Activated CD4-positive, alpha-beta memory T cell treated with anti-CD3 and anti-CD28 coated beads, Interleukin-2, amount 10 ng/mL, durations not matched to agents 7 days and 5 days (primary cell): ENCODE measurements at regions not wholly inside any gene's neighbourhood (a gene's known extent, or its start where the extent isn't known, plus 50 kb on each side); places are given as distances from the start of the nearest gene placed in this dataset.

Experiments used
- CTCF ChIA-PET: fragments of 350-600 bp; sonication (Branson Sonifier 250); formaldehyde crosslinking; loops from one replicate; lab custom pipeline; 2021; ENCODE audit warnings: antibody characterized with exemption, inconsistent platforms; lab: Charles Lee
- POLR2A ChIA-PET: fragments of 350-600 bp; sonication (Branson Sonifier 250); formaldehyde crosslinking; loops from one replicate; lab custom pipeline; 2021; ENCODE audit warnings: antibody characterized with exemption; lab: Charles Lee
- DNase-seq: peaks from one replicate; pipeline ENCODE4 v3.0.0-alpha.2; 2020
- H3K27ac Mint-ChIP-seq: one replicate; pipeline ENCODE4 v1.8.0; 2021; ENCODE audit warnings: mild to moderate bottlenecking, mixed read lengths
- H3K27me3 Mint-ChIP-seq: one replicate; pipeline ENCODE4 v1.8.0; 2021; ENCODE audit warnings: mixed read lengths
- H3K36me3 Mint-ChIP-seq: one replicate; pipeline ENCODE4 v1.8.0; 2021; ENCODE audit warnings: low read depth, mixed read lengths
- H3K4me1 Mint-ChIP-seq: one replicate; pipeline ENCODE4 v1.8.0; 2021; ENCODE audit warnings: mixed read lengths
- H3K4me3 Mint-ChIP-seq: one replicate; pipeline ENCODE4 v1.8.0; 2021; ENCODE audit warnings: mild to moderate bottlenecking, mixed read lengths
- H3K9me3 Mint-ChIP-seq: one replicate; pipeline ENCODE4 v1.8.0; 2021; ENCODE audit warnings: mixed read lengths

GRCh38 chr1:162927421-162927820 is 66.4 kb upstream of the CCDC190 start:
- no peak for DNase-seq
- Mint-ChIP-seq H3K4me3 (no peak overlapping the region), H3K4me1 (no peaks in the 10 kb centered on the region), H3K27me3 (peaks cover 8% of the 10 kb centered on the region), H3K9me3 (no peaks in the 10 kb centered on the region), H3K36me3 (no peaks in the 10 kb centered on the region), H3K27ac (no peak overlapping the region)
- ChIA-PET CTCF (no interaction called here), POLR2A (no interaction called here)

DNA sequence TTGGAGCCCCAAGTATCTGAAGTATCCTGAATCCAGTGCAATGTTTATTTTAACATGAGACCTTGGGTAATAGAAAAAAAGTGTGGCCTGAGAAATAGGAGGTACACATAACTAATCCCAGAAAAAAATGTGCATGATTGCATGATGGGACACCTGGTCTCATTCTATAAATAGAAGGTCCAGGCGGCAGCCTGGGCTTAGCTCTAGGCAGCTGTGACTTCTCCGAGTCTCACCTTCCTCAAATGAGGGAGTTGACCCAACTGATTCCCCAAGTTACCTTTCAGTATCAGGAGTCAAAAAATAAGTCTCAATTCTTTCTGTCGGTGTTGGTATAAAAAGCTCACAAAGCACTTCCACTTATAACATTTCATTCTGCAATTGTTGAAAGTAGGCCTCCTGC is 65.9 kb upstream of the CCDC190 start:
- peaks cover 8% of the 10 kb centered on the region for H3K27me3 Mint-ChIP-seq
- H3K27ac Mint-ChIP-seq: no peak overlapping the region
- no peaks in the 10 kb centered on the region for H3K36me3 Mint-ChIP-seq
- CTCF ChIA-PET: no interaction called here
- no peak for DNase-seq
- POLR2A ChIA-PET: no interaction called here
- H3K4me1 Mint-ChIP-seq: no peaks in the 10 kb centered on the region
- H3K9me3 Mint-ChIP-seq: no peaks in the 10 kb centered on the region
- no peak overlapping the region for H3K4me3 Mint-ChIP-seq

DNA sequence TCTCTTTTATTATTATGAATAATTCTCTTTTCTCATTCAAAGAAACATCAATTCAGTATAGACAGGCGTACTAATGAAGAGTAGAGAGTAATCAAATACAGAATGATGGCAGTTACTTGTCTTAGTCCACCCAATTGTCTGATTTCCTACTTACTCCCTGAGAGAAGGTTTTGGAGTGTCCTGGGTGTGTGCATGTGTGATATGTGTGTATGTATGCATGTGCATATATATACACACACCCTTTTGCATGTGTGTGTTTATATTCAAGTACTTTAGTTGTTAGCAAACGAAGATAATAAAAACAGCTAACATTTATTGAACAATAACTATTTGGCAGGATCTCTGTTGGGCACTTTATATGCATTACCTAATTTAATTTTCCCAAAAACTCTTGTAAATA is 63.2 kb upstream of the CCDC190 start:
- ChIA-PET POLR2A (no interaction called here), CTCF (no interaction called here)
- H3K9me3 Mint-ChIP-seq: no peaks in the 10 kb centered on the region
- no peaks in the 10 kb centered on the region for H3K27me3 Mint-ChIP-seq
- no peak for DNase-seq
- no peaks in the 10 kb centered on the region for H3K4me1 Mint-ChIP-seq
- no peak overlapping the region for H3K4me3 Mint-ChIP-seq
- H3K27ac Mint-ChIP-seq: no peak overlapping the region
- H3K36me3 Mint-ChIP-seq: no peaks in the 10 kb centered on the region

DNA sequence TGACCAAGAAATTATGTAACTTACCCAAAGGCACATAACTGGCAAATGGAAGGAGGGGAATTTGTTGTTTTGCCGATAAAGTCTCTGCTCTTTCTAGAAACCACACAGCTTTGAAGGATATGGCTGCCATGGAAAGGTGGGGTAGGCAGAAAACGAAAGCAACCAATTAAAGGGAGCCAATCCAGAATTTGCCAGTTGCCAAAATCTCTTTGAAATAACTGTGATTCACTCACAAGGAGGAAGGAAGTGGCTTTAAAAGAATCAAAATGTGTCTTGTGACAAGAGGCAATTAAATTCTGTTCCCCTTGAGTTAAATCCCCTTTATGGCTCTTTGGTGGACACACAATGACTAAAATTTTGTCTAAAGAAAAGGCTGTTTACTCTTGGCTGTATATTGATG is 61.2 kb upstream of the CCDC190 start:
- Mint-ChIP-seq H3K9me3 (no peaks in the 10 kb centered on the region), H3K27ac (no peak overlapping the region), H3K27me3 (no peaks in the 10 kb centered on the region), H3K4me3 (no peak overlapping the region), H3K36me3 (no peaks in the 10 kb centered on the region), H3K4me1 (no peaks in the 10 kb centered on the region)
- ChIA-PET POLR2A (no interaction called here), CTCF (no interaction called here)
- DNase-seq: no peak

DNA sequence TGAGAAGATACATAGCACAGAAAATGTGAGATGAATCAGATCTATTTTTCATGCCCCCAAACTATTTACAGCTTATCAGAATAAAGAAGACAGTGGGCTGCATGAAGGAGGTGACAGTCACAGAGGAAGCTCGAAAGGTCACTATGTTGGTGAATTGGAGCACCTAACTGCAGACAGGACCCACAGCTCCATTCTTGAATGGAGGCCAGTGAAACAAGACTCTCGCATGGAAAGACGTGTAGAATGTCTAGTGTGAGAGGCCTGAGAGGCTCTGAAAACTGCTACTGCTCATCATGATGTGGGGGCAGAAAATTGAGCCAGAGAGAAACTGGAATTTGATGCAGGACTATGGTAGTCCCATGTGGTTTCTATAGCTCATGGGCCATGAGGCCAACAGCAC is 60.3 kb upstream of the CCDC190 start:
- DNase-seq: no peak
- H3K36me3 Mint-ChIP-seq: no peaks in the 10 kb centered on the region
- H3K27ac Mint-ChIP-seq: no peak overlapping the region
- ChIA-PET POLR2A (no interaction called here), CTCF (no interaction called here)
- H3K9me3 Mint-ChIP-seq: no peaks in the 10 kb centered on the region
- H3K27me3 Mint-ChIP-seq: no peaks in the 10 kb centered on the region
- no peak overlapping the region for H3K4me3 Mint-ChIP-seq
- H3K4me1 Mint-ChIP-seq: no peaks in the 10 kb centered on the region

GRCh38 chr1:162919034-162919433 is 58.1 kb upstream of the CCDC190 start:
- H3K9me3 Mint-ChIP-seq: no peaks in the 10 kb centered on the region
- no peaks in the 10 kb centered on the region for H3K36me3 Mint-ChIP-seq
- DNase-seq: no peak
- no peak overlapping the region for H3K4me3 Mint-ChIP-seq
- CTCF ChIA-PET: no interaction called here
- H3K27me3 Mint-ChIP-seq: peaks cover 2% of the 10 kb centered on the region
- no peak overlapping the region for H3K27ac Mint-ChIP-seq
- H3K4me1 Mint-ChIP-seq: no peaks in the 10 kb centered on the region
- POLR2A ChIA-PET: no interaction called here

GRCh38 chr1:162918151-162918754 is 57.3 kb upstream of the CCDC190 start:
- no peaks in the 10 kb centered on the region for H3K36me3 Mint-ChIP-seq
- peaks cover 2% of the 10 kb centered on the region for H3K27me3 Mint-ChIP-seq
- H3K4me1 Mint-ChIP-seq: no peaks in the 10 kb centered on the region
- ChIA-PET CTCF (no interaction called here), POLR2A (no interaction called here)
- no peak overlapping the region for H3K4me3 Mint-ChIP-seq
- DNase-seq: no peak
- no peaks in the 10 kb centered on the region for H3K9me3 Mint-ChIP-seq
- no peak overlapping the region for H3K27ac Mint-ChIP-seq

- no peak for DNase-seq
- Mint-ChIP-seq H3K9me3 (peaks cover 4% of the 10 kb centered on the region), H3K27me3 (peaks cover 2% of the 10 kb centered on the region), H3K4me3 (no peak overlapping the region), H3K4me1 (no peaks in the 10 kb centered on the region), H3K27ac (no peak overlapping the region), H3K36me3 (no peaks in the 10 kb centered on the region)
- POLR2A ChIA-PET: no interaction called here
- CTCF ChIA-PET: no interaction called here
These were observed 56.0 kb upstream of the CCDC190 start for GRCh38 chr1:162916821-162917613.

DNA sequence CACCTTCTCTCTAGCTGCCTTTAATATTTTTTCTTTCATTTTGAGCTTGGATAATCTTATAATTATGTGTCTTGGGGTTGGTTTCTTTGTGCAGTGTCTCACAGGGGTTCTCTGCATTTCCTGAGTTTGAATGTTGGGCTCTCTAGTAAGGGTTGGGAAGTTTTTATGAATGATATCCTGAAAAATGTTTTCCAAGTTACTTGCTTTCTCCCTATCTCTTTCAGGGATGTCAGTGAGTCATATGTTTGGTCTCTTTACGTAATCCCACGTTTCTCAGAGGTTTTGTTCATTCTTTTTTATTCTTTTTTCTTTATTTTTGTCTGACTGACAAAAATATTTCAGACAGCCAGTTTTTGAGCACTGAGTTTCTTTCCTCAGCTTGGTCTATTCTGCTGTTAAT is 55.4 kb upstream of the CCDC190 start:
- no peaks in the 10 kb centered on the region for H3K36me3 Mint-ChIP-seq

DNA sequence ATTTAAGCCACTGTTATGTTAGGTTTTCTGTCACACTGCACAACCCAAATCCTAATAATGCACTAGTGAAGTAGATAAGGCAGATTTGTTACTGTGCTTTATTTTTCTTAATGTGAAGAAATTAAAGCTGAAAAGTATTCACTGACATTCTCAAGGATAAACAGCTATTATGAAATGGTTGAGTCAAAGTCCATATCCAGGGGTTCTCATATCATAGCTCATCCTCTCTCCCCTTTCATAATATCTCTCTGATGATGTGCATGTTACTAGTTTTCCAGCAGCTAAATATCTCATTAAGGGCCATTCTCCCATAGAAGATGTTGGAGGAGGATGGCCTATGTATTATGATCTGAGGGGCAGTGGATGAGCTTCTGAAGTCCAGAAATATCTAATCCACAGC is 53.6 kb upstream of the CCDC190 start:
- POLR2A ChIA-PET: no interaction called here
- H3K36me3 Mint-ChIP-seq: no peaks in the 10 kb centered on the region
- no peak for DNase-seq
- CTCF ChIA-PET: no interaction called here
- no peak overlapping the region for H3K4me3 Mint-ChIP-seq
- H3K9me3 Mint-ChIP-seq: peaks cover 4% of the 10 kb centered on the region
- no peak overlapping the region for H3K27ac Mint-ChIP-seq
- no peaks in the 10 kb centered on the region for H3K4me1 Mint-ChIP-seq
- H3K27me3 Mint-ChIP-seq: peaks cover 2% of the 10 kb centered on the region

More for the DNA sequence above, 55.4 kb upstream of the CCDC190 start:
- H3K9me3 Mint-ChIP-seq: peaks cover 4% of the 10 kb centered on the region
- ChIA-PET POLR2A (no interaction called here), CTCF (no interaction called here)
- H3K27me3 Mint-ChIP-seq: peaks cover 2% of the 10 kb centered on the region
- H3K4me1 Mint-ChIP-seq: no peaks in the 10 kb centered on the region
- no peak for DNase-seq
- H3K4me3 Mint-ChIP-seq: no peak overlapping the region
- no peak overlapping the region for H3K27ac Mint-ChIP-seq

- Mint-ChIP-seq H3K36me3 (no peaks in the 10 kb centered on the region), H3K27ac (no peak overlapping the region), H3K4me3 (no peak overlapping the region), H3K4me1 (no peaks in the 10 kb centered on the region), H3K9me3 (peaks cover 4% of the 10 kb centered on the region), H3K27me3 (peaks cover 2% of the 10 kb centered on the region)
- CTCF ChIA-PET: no interaction called here
- no peak for DNase-seq
- POLR2A ChIA-PET: no interaction called here
These were observed 52.4 kb upstream of the CCDC190 start for GRCh38 chr1:162913345-162913744.

- peaks cover 2% of the 10 kb centered on the region for H3K27me3 Mint-ChIP-seq
- no peaks in the 10 kb centered on the region for H3K4me1 Mint-ChIP-seq
- peaks cover 4% of the 10 kb centered on the region for H3K9me3 Mint-ChIP-seq
- no peaks in the 10 kb centered on the region for H3K36me3 Mint-ChIP-seq
- H3K27ac Mint-ChIP-seq: no peak overlapping the region
- H3K4me3 Mint-ChIP-seq: no peak overlapping the region
- ChIA-PET CTCF (no interaction called here), POLR2A (no interaction called here)
- no peak for DNase-seq
These were observed 51.2 kb upstream of the CCDC190 start for GRCh38 chr1:162912061-162912667.
